ENCODE measurements at regions not wholly inside any gene's neighbourhood (a gene's known extent, or its start where the extent isn't known, plus 50 kb on each side); places are given as distances from the start of the nearest gene placed in this dataset.
"Not testable (repeated sequence)": the region's sequence is repeated elsewhere in the genome, so short reads cannot be mapped to it uniquely, and the experiment has no call there.

- no peak overlapping the region for H3K27ac ChIP-seq (ENCODE audit: low read depth, low read length)
- H3K36me3 ChIP-seq (ENCODE audit: control insufficient read depth in 5 of 5, insufficient read depth in 5 of 5, low read length in 5 of 5) = no peaks in the 10 kb centered on the region
- no peak overlapping the region for H3K9ac ChIP-seq (ENCODE audit: low read length in 5 of 5)
- peaks cover 0 to 13% (median 8%) of the 10 kb centered on the region in 5 donors for H3K4me1 ChIP-seq (ENCODE audit: control insufficient read depth in 5 of 5, insufficient read depth in 5 of 5, low read length in 5 of 5)
- no peaks in the 10 kb centered on the region for H3K27me3 ChIP-seq (ENCODE audit: control insufficient read depth in 5 of 5, insufficient read depth in 4 of 5, low read length in 5 of 5)
- H3K4me3 ChIP-seq (ENCODE audit: low read depth in 1 of 5, low read length in 5 of 5) = no peak overlapping the region
- H3K9me3 ChIP-seq (ENCODE audit: control insufficient read depth in 5 of 5, low read length in 5 of 5) = peaks cover 0 to 3% (median 0%) of the 10 kb centered on the region in 5 donors
Observed at GRCh38 chr7:69439636-69440325, 158.5 kb upstream of the AUTS2 start.

- Histone ChIP-seq H3K27ac (ENCODE audit: low read depth, low read length) (no peak overlapping the region), H3K9ac (ENCODE audit: low read length in 5 of 5) (no peak overlapping the region), H3K27me3 (ENCODE audit: control insufficient read depth in 5 of 5, insufficient read depth in 4 of 5, low read length in 5 of 5) (no peaks in the 10 kb centered on the region), H3K4me1 (ENCODE audit: control insufficient read depth in 5 of 5, insufficient read depth in 5 of 5, low read length in 5 of 5) (peaks cover 0 to 18% (median 14%) of the 10 kb centered on the region in 5 donors), H3K9me3 (ENCODE audit: control insufficient read depth in 5 of 5, low read length in 5 of 5) (peaks cover 0 to 3% (median 0%) of the 10 kb centered on the region in 5 donors), H3K4me3 (ENCODE audit: low read depth in 1 of 5, low read length in 5 of 5) (no peak overlapping the region), H3K36me3 (ENCODE audit: control insufficient read depth in 5 of 5, insufficient read depth in 5 of 5, low read length in 5 of 5) (no peaks in the 10 kb centered on the region)
Observed at GRCh38 chr7:69440976-69441375, 157.3 kb upstream of the AUTS2 start.

- Histone ChIP-seq H3K9me3 (ENCODE audit: control insufficient read depth in 5 of 5, low read length in 5 of 5) (peaks cover 0 to 3% (median 0%) of the 10 kb centered on the region in 5 donors), H3K27me3 (ENCODE audit: control insufficient read depth in 5 of 5, insufficient read depth in 4 of 5, low read length in 5 of 5) (no peaks in the 10 kb centered on the region), H3K9ac (ENCODE audit: low read length in 5 of 5) (no peak overlapping the region), H3K36me3 (ENCODE audit: control insufficient read depth in 5 of 5, insufficient read depth in 5 of 5, low read length in 5 of 5) (no peaks in the 10 kb centered on the region), H3K27ac (ENCODE audit: low read depth, low read length) (no peak overlapping the region), H3K4me3 (ENCODE audit: low read depth in 1 of 5, low read length in 5 of 5) (no peak overlapping the region), H3K4me1 (ENCODE audit: control insufficient read depth in 5 of 5, insufficient read depth in 5 of 5, low read length in 5 of 5) (peaks cover 0 to 22% (median 18%) of the 10 kb centered on the region in 5 donors)
Observed at GRCh38 chr7:69443136-69443535, 155.1 kb upstream of the AUTS2 start.

- H3K9ac ChIP-seq (ENCODE audit: low read length in 5 of 5) = no peak overlapping the region
- no peaks in the 10 kb centered on the region for H3K36me3 ChIP-seq (ENCODE audit: control insufficient read depth in 5 of 5, insufficient read depth in 5 of 5, low read length in 5 of 5)
- no peak overlapping the region for H3K27ac ChIP-seq (ENCODE audit: low read depth, low read length)
- peaks cover 0 to 18% (median 15%) of the 10 kb centered on the region in 5 donors for H3K4me1 ChIP-seq (ENCODE audit: control insufficient read depth in 5 of 5, insufficient read depth in 5 of 5, low read length in 5 of 5)
- H3K27me3 ChIP-seq (ENCODE audit: control insufficient read depth in 5 of 5, insufficient read depth in 4 of 5, low read length in 5 of 5) = no peaks in the 10 kb centered on the region
- no peaks in the 10 kb centered on the region for H3K9me3 ChIP-seq (ENCODE audit: control insufficient read depth in 5 of 5, low read length in 5 of 5)
- no peak overlapping the region for H3K4me3 ChIP-seq (ENCODE audit: low read depth in 1 of 5, low read length in 5 of 5)
Observed at GRCh38 chr7:69445541-69445940, 152.7 kb upstream of the AUTS2 start.

- not testable (repeated sequence) for H3K9ac ChIP-seq (ENCODE audit: low read length in 5 of 5); H3K27me3 ChIP-seq (ENCODE audit: control insufficient read depth in 5 of 5, insufficient read depth in 4 of 5, low read length in 5 of 5); H3K27ac ChIP-seq (ENCODE audit: low read depth, low read length); H3K36me3 ChIP-seq (ENCODE audit: control insufficient read depth in 5 of 5, insufficient read depth in 5 of 5, low read length in 5 of 5); H3K9me3 ChIP-seq (ENCODE audit: control insufficient read depth in 5 of 5, low read length in 5 of 5); H3K4me3 ChIP-seq (ENCODE audit: low read depth in 1 of 5, low read length in 5 of 5)
- H3K4me1 ChIP-seq (ENCODE audit: control insufficient read depth in 5 of 5, insufficient read depth in 5 of 5, low read length in 5 of 5) = peaks cover 0 to 18% (median 15%) of the 10 kb centered on the region in 5 donors
Observed at GRCh38 chr7:69446213-69446612, 152.1 kb upstream of the AUTS2 start.

- Histone ChIP-seq H3K4me1 (ENCODE audit: control insufficient read depth in 5 of 5, insufficient read depth in 5 of 5, low read length in 5 of 5) (peaks cover 0 to 18% (median 15%) of the 10 kb centered on the region in 5 donors), H3K27ac (ENCODE audit: low read depth, low read length) (no peak overlapping the region), H3K9ac (ENCODE audit: low read length in 5 of 5) (no peak overlapping the region), H3K36me3 (ENCODE audit: control insufficient read depth in 5 of 5, insufficient read depth in 5 of 5, low read length in 5 of 5) (no peaks in the 10 kb centered on the region), H3K4me3 (ENCODE audit: low read depth in 1 of 5, low read length in 5 of 5) (no peak overlapping the region), H3K27me3 (ENCODE audit: control insufficient read depth in 5 of 5, insufficient read depth in 4 of 5, low read length in 5 of 5) (no peaks in the 10 kb centered on the region), H3K9me3 (ENCODE audit: control insufficient read depth in 5 of 5, low read length in 5 of 5) (no peaks in the 10 kb centered on the region)
Observed at GRCh38 chr7:69448071-69448470, 150.2 kb upstream of the AUTS2 start.

- Histone ChIP-seq H3K4me1 (ENCODE audit: control insufficient read depth in 5 of 5, insufficient read depth in 5 of 5, low read length in 5 of 5) (peaks cover 0 to 15% (median 14%) of the 10 kb centered on the region in 5 donors), H3K4me3 (ENCODE audit: low read depth in 1 of 5, low read length in 5 of 5) (no peak overlapping the region), H3K9ac (ENCODE audit: low read length in 5 of 5) (no peak overlapping the region), H3K36me3 (ENCODE audit: control insufficient read depth in 5 of 5, insufficient read depth in 5 of 5, low read length in 5 of 5) (no peaks in the 10 kb centered on the region), H3K27me3 (ENCODE audit: control insufficient read depth in 5 of 5, insufficient read depth in 4 of 5, low read length in 5 of 5) (no peaks in the 10 kb centered on the region), H3K27ac (ENCODE audit: low read depth, low read length) (no peak overlapping the region), H3K9me3 (ENCODE audit: control insufficient read depth in 5 of 5, low read length in 5 of 5) (no peaks in the 10 kb centered on the region)
Observed at GRCh38 chr7:69450456-69450855, 147.8 kb upstream of the AUTS2 start.

- Histone ChIP-seq H3K27me3 (ENCODE audit: control insufficient read depth in 5 of 5, insufficient read depth in 4 of 5, low read length in 5 of 5) (no peaks in the 10 kb centered on the region), H3K36me3 (ENCODE audit: control insufficient read depth in 5 of 5, insufficient read depth in 5 of 5, low read length in 5 of 5) (no peaks in the 10 kb centered on the region), H3K4me3 (ENCODE audit: low read depth in 1 of 5, low read length in 5 of 5) (no peak overlapping the region), H3K27ac (ENCODE audit: low read depth, low read length) (no peak overlapping the region), H3K4me1 (ENCODE audit: control insufficient read depth in 5 of 5, insufficient read depth in 5 of 5, low read length in 5 of 5) (peaks cover 0 to 11% (median 9%) of the 10 kb centered on the region in 5 donors), H3K9me3 (ENCODE audit: control insufficient read depth in 5 of 5, low read length in 5 of 5) (no peaks in the 10 kb centered on the region), H3K9ac (ENCODE audit: low read length in 5 of 5) (no peak overlapping the region)
Observed at GRCh38 chr7:69451715-69452114, 146.6 kb upstream of the AUTS2 start.

GRCh38 chr7:69452797-69453196 is 145.5 kb upstream of the AUTS2 start:
- H3K4me1 ChIP-seq (ENCODE audit: control insufficient read depth in 5 of 5, insufficient read depth in 5 of 5, low read length in 5 of 5) = peaks cover 0 to 15% (median 14%) of the 10 kb centered on the region in 5 donors
- no peak overlapping the region for H3K27ac ChIP-seq (ENCODE audit: low read depth, low read length)
- H3K36me3 ChIP-seq (ENCODE audit: control insufficient read depth in 5 of 5, insufficient read depth in 5 of 5, low read length in 5 of 5) = no peaks in the 10 kb centered on the region
- H3K4me3 ChIP-seq (ENCODE audit: low read depth in 1 of 5, low read length in 5 of 5) = no peak overlapping the region
- H3K9ac ChIP-seq (ENCODE audit: low read length in 5 of 5) = no peak overlapping the region
- H3K9me3 ChIP-seq (ENCODE audit: control insufficient read depth in 5 of 5, low read length in 5 of 5) = no peaks in the 10 kb centered on the region
- no peaks in the 10 kb centered on the region for H3K27me3 ChIP-seq (ENCODE audit: control insufficient read depth in 5 of 5, insufficient read depth in 4 of 5, low read length in 5 of 5)

- no peak overlapping the region for H3K27ac ChIP-seq (ENCODE audit: low read depth, low read length)
- peak overlapping the region in 3 of 5 donors; percentile 2 to 41 (median 35) for H3K4me3 ChIP-seq (ENCODE audit: low read depth in 1 of 5, low read length in 5 of 5)
- H3K4me1 ChIP-seq (ENCODE audit: control insufficient read depth in 5 of 5, insufficient read depth in 5 of 5, low read length in 5 of 5) = peaks cover 0 to 17% (median 13%) of the 10 kb centered on the region in 5 donors
- H3K9me3 ChIP-seq (ENCODE audit: control insufficient read depth in 5 of 5, low read length in 5 of 5) = no peaks in the 10 kb centered on the region
- no peaks in the 10 kb centered on the region for H3K27me3 ChIP-seq (ENCODE audit: control insufficient read depth in 5 of 5, insufficient read depth in 4 of 5, low read length in 5 of 5)
- H3K36me3 ChIP-seq (ENCODE audit: control insufficient read depth in 5 of 5, insufficient read depth in 5 of 5, low read length in 5 of 5) = no peaks in the 10 kb centered on the region
- H3K9ac ChIP-seq (ENCODE audit: low read length in 5 of 5) = no peak overlapping the region
Observed at GRCh38 chr7:69457595-69458504, 140.4 kb upstream of the AUTS2 start.
